CD4-positive, alpha-beta T cell treated with Interleukin-17A for 4 hours (primary cell): ENCODE measurements at regions not wholly inside any gene's neighbourhood (a gene's known extent, or its start where the extent isn't known, plus 50 kb on each side); places are given as distances from the start of the nearest gene placed in this dataset.
"Not testable (repeated sequence)": the region's sequence is repeated elsewhere in the genome, so short reads cannot be mapped to it uniquely, and the experiment has no call there.

Experiments
- DNase-seq: peaks from one replicate; pipeline ENCODE4 v3.0.0-alpha.2; 2020; ENCODE audit warnings: mixed read lengths

DNA sequence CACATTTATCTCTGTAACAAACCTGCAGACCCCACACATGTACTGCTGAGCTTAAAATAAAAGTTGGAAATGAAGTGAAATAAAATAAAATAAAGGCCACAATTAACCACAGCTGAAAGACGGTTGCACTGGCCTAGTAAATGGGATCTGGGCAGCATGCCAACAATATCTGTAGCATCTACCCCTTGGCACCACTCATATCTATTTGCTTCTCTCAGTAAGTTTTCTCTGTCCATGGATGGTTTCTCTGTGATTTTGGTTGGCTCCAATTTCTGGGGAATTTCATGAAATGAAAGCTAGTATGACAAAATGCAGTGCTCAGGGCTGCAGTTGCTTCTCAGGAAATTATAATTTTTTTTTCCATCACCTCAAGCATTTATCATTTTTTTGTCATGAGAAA lies 172.0 kb upstream of the IL15 start:
- DNase-seq: no peak

DNA sequence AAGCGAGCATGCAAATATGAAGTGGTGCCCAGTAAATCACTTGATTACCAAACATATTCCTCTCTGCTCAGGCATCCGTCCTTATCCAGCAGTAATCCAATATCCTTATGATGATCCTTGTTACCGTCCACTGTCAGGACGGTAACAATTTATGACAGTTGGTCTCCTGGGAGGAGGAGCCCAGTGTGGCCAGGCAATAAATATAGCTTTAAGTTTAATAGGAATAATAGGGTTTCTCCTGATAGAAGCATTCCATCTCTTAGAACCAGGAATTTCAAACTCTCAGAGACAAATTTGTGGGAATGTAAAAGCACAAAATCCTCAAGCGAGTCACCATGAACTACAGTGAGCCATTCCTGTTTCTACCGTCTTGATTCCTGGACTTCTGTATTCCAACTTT lies 171.2 kb upstream of the IL15 start:
- no peak for DNase-seq

DNA sequence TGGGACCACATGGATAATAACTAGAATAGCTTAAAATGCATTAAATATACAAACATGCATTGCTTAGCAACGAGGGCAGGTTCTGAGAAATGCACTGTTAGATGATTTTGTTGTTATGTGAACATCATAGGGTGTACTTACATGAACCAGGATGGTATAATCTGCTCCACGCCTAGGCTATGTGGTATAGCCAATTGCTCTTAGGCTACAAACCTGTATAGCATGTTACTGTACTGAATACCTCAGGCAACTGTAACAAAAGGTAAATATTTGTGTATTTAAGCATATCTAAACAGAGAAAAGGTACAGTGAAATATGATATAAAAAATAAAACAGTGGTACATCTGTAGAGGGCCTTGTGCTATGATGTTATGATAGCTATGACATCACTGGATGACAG lies 169.2 kb upstream of the IL15 start:
- no peak for DNase-seq

DNA sequence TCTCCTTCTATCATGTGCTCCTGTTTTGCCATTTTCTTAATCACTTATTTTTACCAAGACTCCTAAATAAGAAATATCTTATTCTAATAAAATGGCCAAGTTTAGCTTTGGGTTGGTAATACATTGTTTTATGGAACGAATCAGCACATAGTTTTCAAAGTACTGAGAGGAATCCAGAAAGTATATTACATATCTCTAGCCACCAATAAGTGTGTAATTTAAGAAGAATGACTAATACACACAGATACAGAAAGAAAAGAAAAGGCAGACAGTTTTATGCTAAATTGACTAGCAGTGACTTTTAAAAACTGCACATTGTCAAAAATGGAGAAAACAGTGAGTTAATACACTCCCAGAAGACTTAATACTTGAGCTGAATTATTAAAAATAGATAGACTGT lies 167.0 kb upstream of the IL15 start:
- no peak for DNase-seq

DNA sequence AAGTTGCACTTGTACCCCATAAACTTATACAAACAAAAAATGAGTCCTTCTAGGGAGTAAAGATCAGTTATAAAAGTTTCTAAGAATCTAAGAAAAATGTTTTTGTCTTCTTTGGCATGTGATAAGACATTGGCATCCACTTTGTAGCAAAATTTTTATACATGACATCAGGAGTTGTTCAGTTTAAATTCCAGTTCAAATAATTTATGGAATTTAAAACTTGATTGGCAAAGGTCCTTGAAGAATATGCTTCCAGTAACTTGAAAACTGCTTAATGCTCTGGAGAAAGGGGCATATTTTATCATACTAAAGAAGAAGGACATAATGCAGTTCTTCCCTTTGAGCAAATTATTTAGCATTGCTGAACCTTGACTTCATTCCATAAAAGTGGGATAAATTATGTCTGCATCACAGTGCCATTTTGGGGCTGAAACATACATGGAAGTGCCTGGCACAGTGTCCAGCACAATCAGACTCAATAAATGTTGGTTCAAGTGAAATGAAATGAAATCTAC lies 163.3 kb upstream of the IL15 start:
- DNase-seq: no peak

DNA sequence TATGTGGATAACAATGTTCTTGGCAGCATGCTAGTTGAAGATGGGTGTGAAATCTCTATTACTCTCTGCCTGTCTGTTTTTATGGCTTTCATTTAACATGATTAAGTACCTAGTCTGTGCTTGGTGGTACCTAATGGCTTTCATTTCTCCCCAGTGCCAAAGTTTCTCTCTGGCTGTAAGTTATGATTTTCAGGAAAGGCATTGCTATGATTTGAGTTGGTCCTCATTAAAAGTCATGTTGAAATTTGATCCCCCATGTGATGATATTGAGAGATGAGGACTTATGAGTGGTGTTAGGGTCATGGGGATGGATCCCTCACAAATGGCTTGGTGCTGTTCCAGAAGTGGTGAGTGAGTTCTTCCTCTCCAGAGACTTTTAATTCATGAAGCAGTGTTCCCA lies 162.4 kb upstream of the IL15 start:
- no peak for DNase-seq

DNA sequence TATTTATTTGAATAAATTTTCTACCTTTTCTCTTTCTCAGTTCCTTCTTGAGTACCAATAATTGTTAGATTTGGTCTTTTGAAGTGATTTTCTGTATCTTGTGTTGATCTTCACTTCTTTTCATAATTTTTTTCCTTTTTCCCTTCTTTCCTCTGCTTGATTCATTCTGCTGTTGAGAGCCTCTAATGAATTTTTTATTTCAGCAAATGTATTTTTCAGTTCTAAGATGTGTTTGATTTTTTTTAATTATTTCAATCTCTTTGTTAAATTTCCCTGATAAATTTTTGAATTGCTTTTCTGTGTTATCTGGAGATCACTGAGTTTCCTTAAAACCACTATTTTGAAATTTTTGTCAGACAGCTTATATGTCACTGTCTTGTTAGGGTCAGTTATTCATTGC lies 155.4 kb upstream of the IL15 start:
- no peak for DNase-seq

DNA sequence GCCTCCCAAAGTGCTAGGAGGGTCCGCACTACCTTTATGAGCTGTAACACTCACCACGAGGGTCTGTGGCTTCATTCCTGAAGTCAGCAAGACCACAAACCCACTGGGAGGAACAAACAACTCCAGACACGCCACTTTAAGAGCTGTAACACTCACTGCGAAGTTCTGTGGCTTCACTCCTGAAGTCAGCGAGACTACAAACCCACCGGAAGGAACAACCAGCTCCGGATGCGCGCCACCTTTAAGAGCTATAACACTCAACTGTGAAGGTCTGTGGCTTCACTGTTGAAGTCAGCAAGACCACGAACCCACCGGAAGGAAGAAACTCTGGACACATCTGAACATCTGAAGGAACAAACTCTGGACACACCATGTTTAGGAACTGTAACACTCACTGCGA lies 152.1 kb upstream of the IL15 start:
- not testable (repeated sequence) for DNase-seq

DNA sequence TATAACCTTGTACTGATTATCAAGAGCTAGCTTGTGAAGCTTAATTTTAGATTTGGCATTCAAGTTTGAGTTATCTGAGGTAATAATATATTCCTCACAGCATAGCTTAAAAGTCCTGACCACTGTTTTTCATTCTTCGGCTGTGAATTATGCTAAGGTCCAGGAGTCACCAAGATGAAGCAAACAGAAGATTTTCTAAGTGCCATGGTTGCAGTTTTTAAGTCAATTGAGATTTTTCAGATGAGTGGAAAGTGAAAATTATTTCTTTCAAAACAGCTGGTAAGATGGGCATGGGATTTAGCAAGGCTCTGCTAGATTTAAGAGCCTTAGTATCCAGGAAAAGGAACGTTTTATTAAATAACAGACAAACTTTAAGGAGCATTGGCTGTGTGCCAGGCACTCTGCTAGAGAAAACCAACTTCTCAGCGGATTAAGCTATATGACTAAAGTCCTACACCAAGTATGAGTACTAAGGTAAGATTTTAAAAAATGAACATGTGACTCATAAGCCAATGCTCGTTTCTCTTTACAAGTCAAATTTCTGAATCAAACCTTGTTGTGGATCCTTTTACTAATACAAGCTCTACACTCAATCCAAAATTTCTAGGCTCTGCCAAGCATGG lies 149.9 kb upstream of the IL15 start:
- no peak for DNase-seq

DNA sequence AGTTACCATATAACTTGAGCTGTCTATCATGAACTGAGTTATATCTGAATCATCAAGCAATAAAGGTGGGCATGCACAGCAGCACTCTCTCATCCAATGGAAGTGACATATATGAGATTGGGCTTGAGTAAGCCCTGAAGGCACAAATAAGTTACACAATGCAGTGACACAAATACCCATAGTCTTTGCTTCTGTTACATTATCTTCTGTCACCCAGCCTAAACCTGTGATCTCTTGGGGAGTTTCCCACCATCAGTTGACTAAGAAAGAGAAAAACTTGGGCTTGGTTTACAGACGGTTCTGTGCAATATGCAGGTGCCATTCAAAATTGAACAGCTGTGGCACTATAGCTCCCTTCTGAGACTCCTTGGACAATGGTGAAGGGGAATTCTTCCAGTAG lies 138.8 kb upstream of the IL15 start:
- no peak for DNase-seq

DNA sequence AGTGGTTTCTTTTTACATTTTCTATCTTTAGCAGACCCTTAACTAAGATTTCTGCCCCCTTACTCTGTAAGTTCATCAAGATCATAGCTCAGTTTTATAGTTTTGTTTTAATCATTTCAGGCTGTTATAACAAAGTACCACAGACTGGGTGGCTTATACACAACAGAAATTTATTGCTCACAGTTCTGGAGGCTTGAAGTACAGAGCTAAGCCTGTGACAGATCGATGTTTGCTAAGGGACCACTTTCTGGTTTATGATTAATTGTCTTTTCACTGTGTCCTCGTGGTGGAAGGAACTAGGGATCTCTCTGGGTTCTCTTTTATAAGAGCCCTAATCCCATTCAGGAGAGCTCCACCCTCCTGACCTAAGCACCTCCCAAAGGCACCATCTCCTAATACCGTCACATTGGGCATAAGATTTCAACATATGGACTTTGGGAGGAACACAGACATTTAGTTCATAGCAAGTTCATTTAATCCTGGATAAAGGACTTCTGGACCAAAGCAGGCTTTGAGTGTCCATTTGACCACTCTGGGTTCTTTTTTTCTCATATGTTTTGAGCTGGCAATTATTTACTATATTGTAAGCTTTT lies 137.0 kb upstream of the IL15 start:
- DNase-seq: no peak

DNA sequence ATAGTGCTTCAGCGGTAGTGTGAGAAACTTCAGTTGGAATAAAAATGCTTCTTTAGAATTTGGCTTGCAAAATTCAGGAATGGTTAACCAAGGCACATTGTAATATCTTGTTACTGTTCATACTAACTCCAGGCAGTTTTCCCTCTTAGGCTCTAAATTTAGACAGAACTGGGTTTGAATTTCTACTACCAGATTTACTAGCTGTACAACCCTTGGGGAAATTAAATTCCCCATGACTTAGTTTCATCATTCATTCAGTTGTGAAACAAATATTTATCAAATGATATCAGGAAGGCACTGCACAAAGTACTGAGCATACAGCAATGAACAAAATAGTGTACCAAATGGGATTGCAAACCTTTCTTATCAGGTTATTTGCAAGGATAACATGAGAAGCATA lies 135.0 kb upstream of the IL15 start:
- no peak for DNase-seq

DNA sequence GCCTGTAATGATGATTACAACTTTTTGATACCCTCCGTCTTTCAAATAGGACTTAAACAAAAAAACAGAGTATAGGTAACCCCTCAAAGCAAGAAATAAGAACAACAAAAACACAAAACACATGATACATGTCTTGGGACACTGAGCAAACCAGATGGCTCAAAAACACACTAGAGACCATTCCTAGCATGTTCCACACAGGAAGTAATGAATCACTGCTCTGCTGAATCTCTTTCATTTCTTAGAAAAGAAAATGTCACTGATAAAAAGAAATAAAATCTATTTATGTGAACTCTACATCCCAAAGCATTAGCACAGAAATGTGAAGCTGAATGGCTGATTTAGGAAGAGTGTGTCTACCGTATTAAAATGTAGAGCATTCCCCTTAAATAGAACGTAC lies 134.5 kb upstream of the IL15 start:
- DNase-seq: no peak

DNA sequence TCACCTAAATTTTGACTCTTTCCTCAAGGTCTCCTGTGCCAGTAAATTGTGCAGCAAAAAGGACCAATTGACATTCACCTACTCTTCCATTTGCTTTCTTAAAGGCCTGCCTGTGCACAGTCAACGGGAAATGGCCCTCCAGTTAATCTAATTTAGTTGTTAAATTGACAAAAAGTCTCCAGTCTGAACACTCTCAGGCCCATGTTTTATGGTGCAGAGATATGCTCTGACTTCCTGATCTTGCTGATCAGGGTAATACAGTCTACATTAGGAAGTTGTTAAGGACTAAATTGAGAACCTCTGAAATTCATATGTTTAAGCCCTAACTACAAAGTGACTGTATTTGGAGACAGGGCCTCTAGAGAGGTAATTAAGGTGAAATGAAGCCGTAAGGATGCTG lies 133.6 kb upstream of the IL15 start:
- DNase-seq: no peak

DNA sequence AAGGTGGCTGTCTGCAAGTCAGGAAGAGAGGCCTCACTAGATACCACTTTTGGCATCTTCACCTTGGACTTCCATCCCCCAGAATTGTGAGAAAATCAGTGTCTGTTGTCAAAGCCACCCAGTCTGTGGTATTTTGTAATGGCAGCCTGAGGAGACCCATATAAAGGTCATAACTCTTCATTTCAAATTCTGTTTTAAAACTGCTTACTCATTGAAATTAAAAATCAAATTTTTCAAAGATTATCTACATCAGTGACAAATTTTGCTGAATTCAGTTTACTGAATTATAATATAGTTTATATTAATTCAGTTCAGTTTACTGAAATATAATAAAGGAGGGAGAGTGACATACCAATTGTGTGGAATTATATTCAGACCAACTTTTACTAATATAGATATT lies 133.1 kb upstream of the IL15 start:
- no peak for DNase-seq

DNA sequence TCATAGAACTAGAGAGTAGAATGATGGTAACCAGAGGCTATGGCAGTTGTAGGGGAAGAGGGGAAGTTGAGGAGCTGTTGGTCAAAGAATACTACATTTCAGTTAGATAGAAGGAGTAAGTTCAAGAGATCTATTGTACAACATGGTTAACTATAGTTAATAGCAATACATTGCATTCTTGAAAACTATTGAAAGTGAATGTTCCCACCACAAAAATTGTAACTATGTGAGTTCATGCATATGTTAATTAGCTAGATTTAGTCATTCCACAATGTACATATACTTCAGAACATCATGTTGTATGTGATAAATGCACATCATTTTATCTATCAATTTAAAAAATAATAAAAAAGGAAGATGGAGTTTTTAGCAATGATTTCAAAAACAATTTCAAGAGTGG lies 125.3 kb upstream of the IL15 start:
- no peak for DNase-seq

DNA sequence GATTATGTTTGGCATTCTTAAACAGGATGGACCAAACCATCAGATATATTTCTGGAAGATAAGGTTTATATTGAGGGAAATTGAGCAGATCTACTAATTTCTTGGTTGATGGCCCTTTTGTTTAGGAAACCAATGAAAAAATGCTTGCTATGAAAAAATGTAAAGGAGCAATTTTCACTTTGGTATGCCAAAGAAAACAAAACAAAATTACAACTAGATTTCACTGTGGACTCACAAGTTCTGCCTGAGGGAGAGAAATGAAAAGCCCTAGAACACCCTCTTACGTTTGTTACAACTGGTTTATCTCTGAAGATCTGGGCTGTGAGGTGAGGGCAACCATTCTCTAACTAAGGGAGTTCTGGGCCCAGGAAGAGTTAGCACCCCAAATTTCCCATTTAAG lies 122.5 kb upstream of the IL15 start:
- DNase-seq: no peak

DNA sequence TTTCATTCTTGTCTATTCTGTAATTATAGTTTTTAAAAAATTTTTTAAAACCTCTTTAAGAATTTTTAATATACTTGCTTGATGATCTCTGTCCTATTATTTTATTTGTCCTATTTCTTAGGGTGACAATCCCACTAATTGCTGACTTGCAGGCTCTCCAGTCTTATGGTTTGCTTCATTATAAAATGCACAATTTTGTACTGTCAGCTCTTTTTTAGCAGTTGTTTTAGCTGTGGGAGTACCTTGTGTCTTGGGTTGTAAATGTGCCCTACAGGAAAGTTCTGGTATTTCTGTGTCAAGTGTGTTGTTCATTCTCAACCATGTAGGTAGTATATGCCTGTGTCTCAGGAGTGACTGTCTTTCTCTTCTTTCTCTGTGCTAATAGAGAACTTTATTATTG lies 118.2 kb upstream of the IL15 start:
- DNase-seq: no peak

DNA sequence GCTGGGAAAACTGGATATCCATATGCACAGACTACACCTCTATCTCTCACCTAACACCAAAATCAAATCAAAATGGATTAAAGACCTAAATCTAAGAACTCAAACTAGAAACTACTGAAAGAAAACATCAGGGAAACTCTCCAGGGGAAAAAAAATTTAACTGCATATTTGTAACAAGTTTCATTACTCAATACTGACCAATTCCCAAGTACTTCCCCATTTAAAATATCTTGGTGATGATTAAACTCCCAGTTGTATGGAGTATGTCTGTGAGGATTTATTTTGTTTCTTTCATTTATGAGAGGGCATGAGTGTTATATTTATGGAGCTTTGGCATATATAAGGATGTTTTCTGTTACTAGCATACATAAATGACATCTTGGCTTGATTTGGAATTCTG lies 112.3 kb upstream of the IL15 start:
- DNase-seq: no peak

DNA sequence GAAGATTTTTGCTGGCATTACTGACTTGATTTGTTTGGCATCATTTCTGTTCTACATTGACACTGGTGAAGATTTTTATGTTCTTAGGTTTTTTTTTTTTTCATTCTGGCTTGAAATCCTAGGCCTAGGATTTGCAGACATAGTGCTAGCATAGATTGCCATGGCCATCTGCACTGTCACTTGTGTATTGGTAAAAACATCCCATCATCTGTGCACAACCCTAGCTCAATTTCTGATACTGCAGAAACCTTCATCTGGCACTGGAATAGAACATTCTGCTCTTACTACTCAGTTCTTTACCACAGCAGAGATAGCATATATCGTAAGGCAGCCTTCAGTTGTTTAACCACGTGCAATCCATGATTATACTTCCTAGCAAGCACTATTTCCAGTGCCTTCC lies 111.5 kb upstream of the IL15 start:
- no peak for DNase-seq

DNA sequence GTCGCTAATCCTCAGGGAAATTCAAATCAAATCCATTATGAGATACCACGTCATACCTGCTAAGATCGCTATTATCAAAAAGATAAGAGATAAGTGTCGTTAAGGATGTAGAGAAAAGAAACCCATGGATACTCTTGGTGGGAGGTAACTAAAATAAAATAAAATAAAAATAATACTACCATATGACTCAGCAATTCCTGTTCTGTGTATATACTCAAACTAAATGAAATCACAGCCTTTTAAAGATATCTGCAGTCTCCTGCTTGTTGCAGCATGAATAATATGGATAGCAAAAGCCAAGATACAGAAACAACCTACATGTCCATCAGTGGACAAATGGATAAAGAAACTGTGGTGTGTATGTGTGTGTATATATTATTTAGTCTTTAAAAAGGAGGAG lies 105.8 kb upstream of the IL15 start:
- DNase-seq: no peak

DNA sequence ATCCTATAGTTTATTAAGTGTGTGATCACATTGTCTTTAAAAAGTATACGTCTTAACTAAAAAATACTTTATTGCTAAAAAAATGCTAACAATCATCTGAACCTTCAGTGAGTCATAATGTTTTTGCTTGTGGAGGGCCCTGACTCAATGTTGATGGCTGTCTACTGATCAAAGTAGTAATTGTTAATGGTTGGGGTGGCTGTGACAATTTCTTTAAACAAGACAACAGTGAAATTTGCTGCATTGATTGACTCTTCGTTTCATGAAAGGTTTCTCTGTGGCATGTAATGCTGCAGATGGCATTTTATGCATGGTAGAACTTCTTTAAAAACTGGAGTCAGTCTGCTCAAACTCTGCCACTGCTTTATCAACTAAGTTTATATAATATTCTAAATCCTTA lies 101.4 kb upstream of the IL15 start:
- DNase-seq: no peak

DNA sequence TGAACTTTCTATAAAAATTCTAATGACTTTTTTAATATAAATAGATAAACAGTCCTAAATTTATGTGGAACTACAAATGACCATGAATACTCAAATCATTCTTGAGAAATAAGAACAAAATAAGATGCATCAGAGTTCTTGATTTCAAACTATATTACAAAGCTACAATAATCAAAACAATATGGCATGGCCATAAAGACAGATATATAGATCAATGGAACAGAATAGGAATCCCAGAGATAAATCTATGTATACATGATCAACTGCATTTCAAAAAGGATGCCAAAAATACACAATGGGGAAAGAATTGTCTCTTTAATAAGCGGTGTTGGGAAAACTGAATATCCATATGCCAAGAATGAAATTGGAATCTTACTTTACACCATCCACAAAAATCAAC lies 98.4 kb upstream of the IL15 start:
- no peak for DNase-seq

DNA sequence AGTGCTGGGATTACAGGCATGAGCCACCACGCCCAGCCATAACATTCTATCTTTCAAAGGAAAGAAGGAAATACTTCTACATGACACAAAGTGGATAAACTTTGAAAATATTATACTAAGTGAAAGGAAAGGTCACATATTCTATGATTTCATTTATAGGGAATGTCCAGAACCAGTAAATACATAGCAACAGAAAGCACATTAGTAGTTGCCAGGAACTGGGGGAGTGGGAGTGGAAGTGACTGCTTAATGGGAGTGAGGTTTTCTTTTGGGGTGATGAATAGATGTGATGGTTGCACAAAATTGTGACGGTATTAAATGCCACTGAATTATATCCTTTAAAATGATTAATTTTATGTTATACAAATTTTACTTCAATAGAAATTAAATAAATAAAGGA lies 95.7 kb upstream of the IL15 start:
- DNase-seq: no peak

DNA sequence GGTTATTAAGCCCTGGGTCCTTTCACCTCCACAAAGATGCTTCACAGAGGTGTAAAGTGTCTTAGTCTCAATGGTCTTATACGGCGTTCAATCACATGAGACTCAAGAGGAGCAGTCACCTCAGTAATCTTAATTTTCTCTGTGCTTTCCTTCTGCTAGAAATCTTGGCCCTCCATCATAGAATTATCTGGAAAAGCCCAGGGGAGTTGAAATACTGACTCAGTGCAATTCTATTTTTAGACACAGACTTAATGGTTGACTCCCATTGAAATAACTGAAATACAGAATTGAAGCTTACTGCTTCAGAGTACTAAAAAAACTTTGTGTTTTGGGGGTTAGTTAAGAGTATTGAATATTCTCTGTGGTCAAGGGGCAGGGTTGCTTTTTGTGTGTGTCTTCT lies 94.5 kb upstream of the IL15 start:
- no peak for DNase-seq
